Thyroid gland (tissue), 4 donors: ENCODE measurements at regions not wholly inside any gene's neighbourhood (a gene's known extent, or its start where the extent isn't known, plus 50 kb on each side); places are given as distances from the start of the nearest gene placed in this dataset.

Source experiments
- DNase-seq, 2 donors: peaks; one replicate each; pipeline ENCODE4 v3.0.0-alpha.2; 2019
- H3K27ac ChIP-seq, 3 donors: fragments of 200-600 bp; sonication (generic); 1 replicate in 2 of 3; 2 replicates in 1 of 3; pipeline ENCODE4 v1.5.1; 2016 to 2019; ENCODE audit warnings: mild to moderate bottlenecking in 1 of 3, moderate library complexity in 1 of 3
- H3K27me3 ChIP-seq: fragments of 200-600 bp; sonication (generic); one replicate; pipeline ENCODE4 v1.5.1; 2019
- H3K36me3 ChIP-seq, 2 donors: fragments of 200-600 bp; sonication (generic); one replicate each; pipeline ENCODE4 v1.5.1; 2016 to 2019
- H3K4me1 ChIP-seq, 2 donors: fragments of 200-600 bp; sonication (generic); one replicate each; pipeline ENCODE4 v1.5.1; 2017 to 2019
- H3K4me3 ChIP-seq, 3 donors: fragments of 200-600 bp; sonication (generic); replicated peaks in 1 of 3; 1 replicate in 2 of 3; 2 replicates in 1 of 3; pipeline ENCODE4 v1.5.1; 2016; ENCODE audit warnings: mild to moderate bottlenecking in 1 of 3
- H3K9me3 ChIP-seq: fragments of 200-600 bp; sonication (generic); one replicate; pipeline ENCODE4 v1.5.1; 2017
- CTCF ChIP-seq, 6 experiments: fragments of 200-600 bp in 3 of 6; fragments of 450-650 bp in 3 of 6; sonication (generic) in 3 of 6; IDR thresholded peaks; one replicate each; pipeline ENCODE4 v1.5.1; 2016 to 2019; ENCODE audit warnings: antibody characterized with exemption in 6 of 6, mild to moderate bottlenecking in 2 of 6, inconsistent platforms in 1 of 6, moderate library complexity in 1 of 6
- POLR2A ChIP-seq, 2 donors: fragments of 450-650 bp; IDR thresholded peaks; one replicate each; pipeline ENCODE4 v1.6.1; 2017; ENCODE audit warnings: antibody characterized with exemption in 2 of 2, mild to moderate bottlenecking in 2 of 2, moderate library complexity in 1 of 2
- WGBS, 2 donors: methylation state at CpG; one replicate each; pipeline ENCODE4 v1.1.5; 2017; 5-methylcytosine and 5-hydroxymethylcytosine counted together
- intact Hi-C: fragments of 100-400 bp; cut with DNase I; formaldehyde crosslinking; loops from one replicate; pipeline ENCODE4 v1.15.1; 2023

- Histone ChIP-seq H3K27ac (peak overlapping the region; percentile 44 to 90 (median 87)), H3K27me3 (no peaks in the 10 kb centered on the region), H3K9me3 (no peaks in the 10 kb centered on the region), H3K4me3 (no peak overlapping the region), H3K36me3 (no peaks in the 10 kb centered on the region), H3K4me1 (peaks cover 12 to 29% of the 10 kb centered on the region in 2 donors)
- peak; percentile 62 to 66 for DNase-seq
- intact Hi-C loops: no loop called here
- WGBS, 2 donors: 34 to 52% methylated on average over 6 of the region's 6 CpGs
- TF ChIP-seq POLR2A (IDR thresholded peaks at IDR 0.05) (peak in 1 of 2 donors; percentile 25), CTCF (IDR thresholded peaks at IDR 0.05) (no peak)
Measured at GRCh38 chr14:65231286-65231980, 129.1 kb upstream of the MAX start.

GRCh38 chr14:65234752-65235361, 132.5 kb upstream of the MAX start:
- TF ChIP-seq POLR2A (IDR thresholded peaks at IDR 0.05): no peak
- no peak for TF ChIP-seq CTCF (IDR thresholded peaks at IDR 0.05)
- Histone ChIP-seq H3K27ac (no peak overlapping the region), H3K9me3 (no peaks in the 10 kb centered on the region), H3K4me1 (peaks cover 5 to 27% of the 10 kb centered on the region in 2 donors), H3K4me3 (no peak overlapping the region), H3K36me3 (no peaks in the 10 kb centered on the region), H3K27me3 (no peaks in the 10 kb centered on the region)
- no peak for DNase-seq
- intact Hi-C loops: no loop called here
- 86 to 93% methylated on average over 5 of the region's 5 CpGs for WGBS, 2 donors

DNA sequence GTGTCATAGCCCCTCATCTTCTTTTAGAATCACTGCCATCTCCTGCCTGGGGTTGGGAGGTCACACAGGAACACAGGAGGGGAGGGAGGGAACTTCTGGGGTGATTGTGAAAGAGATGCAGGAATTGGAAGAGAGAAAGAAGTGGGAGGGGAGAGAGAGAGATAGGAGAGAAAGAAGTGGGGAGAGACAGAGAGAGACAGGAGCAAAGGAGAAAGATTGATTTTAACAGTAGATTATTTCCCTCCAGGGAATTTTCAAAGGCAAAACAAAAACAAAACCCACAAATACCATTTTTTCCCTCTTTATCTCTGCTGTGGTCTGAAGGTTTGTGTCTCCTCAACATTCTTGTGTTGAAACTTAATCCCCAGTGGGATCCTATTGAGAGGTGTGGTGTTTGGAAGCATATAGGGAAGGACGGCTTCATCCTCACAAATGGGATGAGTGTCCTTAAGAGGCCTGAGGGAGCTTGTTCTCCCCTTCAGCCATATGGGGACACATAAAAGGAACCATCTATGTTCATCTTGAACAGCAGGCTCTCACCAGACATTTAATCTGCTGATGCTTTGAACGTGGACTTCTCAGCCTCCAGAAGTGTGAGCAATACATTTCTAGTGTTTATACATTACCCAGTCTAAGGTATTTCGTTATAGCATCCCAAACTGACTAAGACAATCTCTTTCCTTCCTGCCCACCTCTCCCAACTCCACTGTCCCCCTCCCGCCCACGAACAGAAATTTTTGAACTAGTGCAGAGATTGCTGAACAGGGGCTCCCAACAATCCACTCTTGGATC, 134.9 kb upstream of the MAX start:
- Histone ChIP-seq H3K36me3 (no peaks in the 10 kb centered on the region), H3K4me1 (peaks cover 0 to 3% of the 10 kb centered on the region in 2 donors), H3K9me3 (no peaks in the 10 kb centered on the region), H3K27ac (no peak overlapping the region), H3K27me3 (no peaks in the 10 kb centered on the region), H3K4me3 (no peak overlapping the region)
- DNase-seq: no peak
- intact Hi-C loops: no loop called here
- WGBS, 2 donors: 88% methylated on average over 5 of the region's 5 CpGs
- TF ChIP-seq POLR2A (IDR thresholded peaks at IDR 0.05): no peak
- no peak for TF ChIP-seq CTCF (IDR thresholded peaks at IDR 0.05)

- intact Hi-C loops: no loop called here
- DNase-seq: no peak
- Histone ChIP-seq H3K4me1 (peaks cover 0 to 3% of the 10 kb centered on the region in 2 donors), H3K27me3 (no peaks in the 10 kb centered on the region), H3K4me3 (no peak overlapping the region), H3K27ac (no peak overlapping the region), H3K36me3 (no peaks in the 10 kb centered on the region), H3K9me3 (no peaks in the 10 kb centered on the region)
- 88 to 89% methylated on average over 6 of the region's 6 CpGs for WGBS, 2 donors
- no peak for TF ChIP-seq CTCF (IDR thresholded peaks at IDR 0.05)
- TF ChIP-seq POLR2A (IDR thresholded peaks at IDR 0.05): no peak
Measured at GRCh38 chr14:65237941-65238340, 135.6 kb upstream of the MAX start.

GRCh38 chr14:65238456-65238855, 136.1 kb upstream of the MAX start:
- intact Hi-C loops: no loop called here
- no peaks in the 10 kb centered on the region for H3K27me3 ChIP-seq
- TF ChIP-seq POLR2A (IDR thresholded peaks at IDR 0.05) (no peak), CTCF (IDR thresholded peaks at IDR 0.05) (no peak)
- no peaks in the 10 kb centered on the region for H3K9me3 ChIP-seq
- no peak for DNase-seq
- H3K27ac ChIP-seq: no peak overlapping the region
- H3K36me3 ChIP-seq: no peaks in the 10 kb centered on the region
- 85 to 98% methylated on average over 6 of the region's 6 CpGs for WGBS, 2 donors
- H3K4me1 ChIP-seq: peaks cover 0 to 3% of the 10 kb centered on the region in 2 donors
- H3K4me3 ChIP-seq: no peak overlapping the region
